Testis (tissue), 2 donors: ENCODE measurements at regions not wholly inside any gene's neighbourhood (a gene's known extent, or its start where the extent isn't known, plus 50 kb on each side); places are given as distances from the start of the nearest gene placed in this dataset.
"Not testable (repeated sequence)": the region's sequence is repeated elsewhere in the genome, so short reads cannot be mapped to it uniquely, and the experiment has no call there.

Source experiments
- DNase-seq: peaks from one replicate; pipeline ENCODE4 v3.0.0-alpha.2; 2019
- H3K27ac ChIP-seq, 2 donors: fragments of 200-600 bp; sonication (generic); one replicate each; pipeline ENCODE4 v1.5.1; 2019
- H3K27me3 ChIP-seq: fragments of 200-600 bp; sonication (generic); one replicate; pipeline ENCODE4 v1.5.1; 2019
- H3K36me3 ChIP-seq: fragments of 200-600 bp; sonication (generic); one replicate; pipeline ENCODE4 v1.5.1; 2017; ENCODE audit warnings: low read depth; ENCODE audit errors: missing control alignments
- H3K4me1 ChIP-seq: fragments of 200-600 bp; sonication (generic); one replicate; pipeline ENCODE4 v1.5.1; 2019
- H3K4me3 ChIP-seq, 2 donors: fragments of 200-600 bp; sonication (generic); one replicate each; pipeline ENCODE4 v1.5.1; 2017 to 2019
- H3K9me3 ChIP-seq: fragments of 200-600 bp; sonication (generic); one replicate; pipeline ENCODE4 v1.5.1; 2017
- POLR2A ChIP-seq: fragments of 450-650 bp; IDR thresholded peaks from one replicate; pipeline ENCODE4 v1.6.1; 2017; ENCODE audit warnings: antibody characterized with exemption, mild to moderate bottlenecking, moderate library complexity
- WGBS, 2 donors: methylation state at CpG; one replicate each; pipeline ENCODE4 v1.1.5; 2018; 5-methylcytosine and 5-hydroxymethylcytosine counted together
- intact Hi-C: fragments of 100-400 bp; cut with DNase I; formaldehyde crosslinking; loops from one replicate; pipeline ENCODE4 v1.15.1; 2023; ENCODE audit warnings: low total_unique reads
- TF ChIP-seq, protein P1 (sequence below), 3 experiments: fragments of 450-650 bp in 2 of 3; fragments of 200-600 bp in 1 of 3; sonication (generic) in 1 of 3; IDR thresholded peaks; one replicate each; pipeline ENCODE4 v1.5.1; 2016 to 2019; ENCODE audit warnings: antibody characterized with exemption in 3 of 3, mild to moderate bottlenecking in 2 of 3, moderate library complexity in 1 of 3

DNA sequence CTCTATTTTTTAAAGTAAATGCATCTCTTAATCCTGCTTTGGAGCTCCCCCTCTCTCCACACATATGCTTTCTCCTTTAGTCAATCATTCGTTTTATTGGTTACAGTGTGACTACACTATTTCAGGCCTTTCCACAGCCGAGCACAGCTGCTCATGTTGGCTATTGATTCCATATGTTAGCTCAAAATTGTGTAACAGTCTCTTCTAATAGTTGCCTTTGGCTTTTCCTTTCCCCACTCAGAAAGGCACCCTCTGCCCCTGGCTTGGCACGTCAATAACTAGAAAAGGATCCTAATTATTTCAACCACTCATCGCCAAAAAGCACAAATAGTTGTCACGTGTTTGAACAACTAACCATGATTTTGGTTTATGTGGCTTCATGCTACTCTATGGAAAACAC lies 410.3 kb upstream of the SLC35B3 start:
- no peak for DNase-seq
- intact Hi-C loops, result no loop called here
- Histone ChIP-seq H3K36me3 (no peaks in the 10 kb centered on the region), H3K4me1 (no peaks in the 10 kb centered on the region), H3K27me3 (no peaks in the 10 kb centered on the region), H3K9me3 (no peaks in the 10 kb centered on the region), H3K27ac (no peak overlapping the region), H3K4me3 (no peak overlapping the region)
- TF ChIP-seq, protein P1, sequence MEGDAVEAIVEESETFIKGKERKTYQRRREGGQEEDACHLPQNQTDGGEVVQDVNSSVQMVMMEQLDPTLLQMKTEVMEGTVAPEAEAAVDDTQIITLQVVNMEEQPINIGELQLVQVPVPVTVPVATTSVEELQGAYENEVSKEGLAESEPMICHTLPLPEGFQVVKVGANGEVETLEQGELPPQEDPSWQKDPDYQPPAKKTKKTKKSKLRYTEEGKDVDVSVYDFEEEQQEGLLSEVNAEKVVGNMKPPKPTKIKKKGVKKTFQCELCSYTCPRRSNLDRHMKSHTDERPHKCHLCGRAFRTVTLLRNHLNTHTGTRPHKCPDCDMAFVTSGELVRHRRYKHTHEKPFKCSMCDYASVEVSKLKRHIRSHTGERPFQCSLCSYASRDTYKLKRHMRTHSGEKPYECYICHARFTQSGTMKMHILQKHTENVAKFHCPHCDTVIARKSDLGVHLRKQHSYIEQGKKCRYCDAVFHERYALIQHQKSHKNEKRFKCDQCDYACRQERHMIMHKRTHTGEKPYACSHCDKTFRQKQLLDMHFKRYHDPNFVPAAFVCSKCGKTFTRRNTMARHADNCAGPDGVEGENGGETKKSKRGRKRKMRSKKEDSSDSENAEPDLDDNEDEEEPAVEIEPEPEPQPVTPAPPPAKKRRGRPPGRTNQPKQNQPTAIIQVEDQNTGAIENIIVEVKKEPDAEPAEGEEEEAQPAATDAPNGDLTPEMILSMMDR (IDR thresholded peaks at IDR 0.05), result no peak
- no peak for TF ChIP-seq POLR2A
- WGBS, 2 donors, result 80 to 87% methylated on average over 5 of the region's 5 CpGs

DNA sequence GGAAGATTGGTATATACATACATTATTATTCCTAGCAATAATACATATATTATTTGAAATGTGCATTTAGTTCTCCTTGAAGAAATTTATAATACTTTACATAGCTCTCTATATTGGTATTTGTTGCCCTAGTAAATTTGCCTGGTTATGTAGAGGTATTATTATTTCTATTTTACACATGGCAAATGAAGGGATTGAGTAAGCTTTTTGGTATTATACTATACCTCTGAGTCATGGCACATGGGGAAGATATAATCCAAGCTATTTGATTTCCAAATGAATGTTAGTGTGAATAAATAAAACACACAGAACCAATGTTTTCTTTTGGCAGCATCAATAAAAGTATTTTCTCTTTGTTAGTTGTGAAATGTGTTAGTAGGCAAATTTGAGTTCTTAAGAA lies 409.6 kb upstream of the SLC35B3 start:
- no peaks in the 10 kb centered on the region for H3K27me3 ChIP-seq
- no peaks in the 10 kb centered on the region for H3K9me3 ChIP-seq
- no peaks in the 10 kb centered on the region for H3K4me1 ChIP-seq
- intact Hi-C loops, result no loop called here
- DNase-seq, result no peak
- no peak overlapping the region for H3K27ac ChIP-seq
- TF ChIP-seq POLR2A, result no peak
- TF ChIP-seq, protein P1 (IDR thresholded peaks at IDR 0.05), result no peak
- no peaks in the 10 kb centered on the region for H3K36me3 ChIP-seq
- H3K4me3 ChIP-seq, result no peak overlapping the region

DNA sequence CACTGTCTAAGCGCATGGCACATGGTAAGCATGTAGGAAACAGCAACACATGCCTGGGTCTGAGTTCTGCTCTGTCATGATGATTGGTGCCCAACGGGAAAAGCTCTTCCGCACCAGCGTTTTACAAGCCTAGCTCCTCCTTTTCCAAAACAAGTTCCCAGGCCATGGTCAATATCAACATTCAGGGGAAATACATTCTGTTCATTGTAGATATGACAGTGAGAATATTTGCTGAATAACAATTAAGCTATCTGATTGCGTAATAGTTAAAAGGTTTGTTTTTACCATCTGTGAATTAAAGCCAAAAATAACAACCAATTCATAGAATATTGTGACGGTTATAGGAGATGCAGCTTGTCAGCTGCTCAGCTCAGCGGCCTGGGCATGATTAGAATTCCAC lies 404.3 kb upstream of the SLC35B3 start:
- DNase-seq, result no peak
- intact Hi-C loops, result no loop called here
- Histone ChIP-seq H3K27ac (no peak overlapping the region), H3K27me3 (no peaks in the 10 kb centered on the region), H3K36me3 (no peaks in the 10 kb centered on the region), H3K9me3 (no peaks in the 10 kb centered on the region), H3K4me1 (no peaks in the 10 kb centered on the region), H3K4me3 (no peak overlapping the region)
- TF ChIP-seq, protein P1 (IDR thresholded peaks at IDR 0.05), result no peak
- no peak for TF ChIP-seq POLR2A
- 80 to 89% methylated on average over 7 of the region's 7 CpGs for WGBS, 2 donors

DNA sequence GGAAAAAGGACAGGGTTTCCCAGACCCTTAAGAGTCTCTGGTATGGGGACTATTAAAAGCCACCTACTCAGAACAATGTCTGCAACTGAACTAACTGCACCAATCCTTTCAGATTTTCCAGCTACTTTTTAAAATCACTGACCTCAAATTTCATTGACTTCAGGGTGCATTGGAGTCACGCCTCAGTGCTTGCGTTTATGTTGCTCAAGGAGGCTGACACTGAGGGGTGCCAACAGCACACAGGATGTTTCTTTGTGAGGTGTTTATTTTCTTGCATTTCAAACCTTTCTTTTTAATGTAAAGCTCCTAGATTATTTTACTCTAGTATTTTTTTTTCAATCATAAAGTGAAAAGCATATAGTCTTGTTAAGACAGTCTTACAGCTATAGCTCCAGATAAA lies 402.0 kb upstream of the SLC35B3 start:
- H3K4me1 ChIP-seq, result no peaks in the 10 kb centered on the region
- no peaks in the 10 kb centered on the region for H3K36me3 ChIP-seq
- no peak overlapping the region for H3K4me3 ChIP-seq
- no peak for TF ChIP-seq POLR2A
- TF ChIP-seq, protein P1 (IDR thresholded peaks at IDR 0.05), result no peak
- intact Hi-C loops, result no loop called here
- no peak overlapping the region for H3K27ac ChIP-seq
- H3K27me3 ChIP-seq, result no peaks in the 10 kb centered on the region
- no peaks in the 10 kb centered on the region for H3K9me3 ChIP-seq
- 60 to 75% methylated on average over 2 of the region's 2 CpGs for WGBS, 2 donors
- no peak for DNase-seq

DNA sequence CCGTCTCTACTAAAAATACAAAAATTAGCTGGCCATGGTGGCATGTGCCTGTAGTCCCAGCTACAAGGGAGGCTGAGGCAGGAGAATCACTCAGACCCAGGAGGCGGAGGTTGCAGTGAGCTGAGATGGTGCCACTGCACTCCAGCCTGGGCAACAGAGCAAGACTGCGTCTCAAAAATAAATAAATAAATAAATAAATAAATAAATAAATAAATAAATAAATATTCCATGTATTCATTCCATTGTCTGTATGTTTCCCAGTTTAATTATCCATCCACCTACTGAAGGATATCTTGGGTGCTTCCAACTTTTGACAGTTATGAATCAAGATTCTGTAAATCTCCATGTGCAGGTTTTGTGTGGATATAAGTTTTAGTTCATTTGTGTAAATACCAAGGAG lies 397.4 kb upstream of the SLC35B3 start:
- DNase-seq, H3K4me1 ChIP-seq, H3K27ac ChIP-seq, H3K4me3 ChIP-seq, H3K9me3 ChIP-seq, intact Hi-C loops, H3K36me3 ChIP-seq, H3K27me3 ChIP-seq: not testable (repeated sequence)
- 91 to 92% methylated on average over 3 of the region's 3 CpGs for WGBS, 2 donors
